ENCODE measurements at regions not wholly inside any gene's neighbourhood (a gene's known extent, or its start where the extent isn't known, plus 50 kb on each side); places are given as distances from the start of the nearest gene placed in this dataset.

- intact Hi-C loops (cut with DNase I), result no loop called here
Measured at GRCh38 chr4:111492496-111492895, 652.8 kb upstream of the FAM241A start.

GRCh38 chr4:111494471-111494870, 650.8 kb upstream of the FAM241A start:
- no peak for FAIRE-seq
- TF ChIP-seq CTCF (IDR thresholded peaks at IDR 0.05; ENCODE audit: borderline replicate concordance, extremely low read depth, insufficient read depth), result no peak
- no peak overlapping the region for H3K4me3 ChIP-seq (ENCODE audit: low read length in 3 of 3)
- no peak for DNase-seq
- intact Hi-C loops (cut with DNase I), result no loop called here
- H3K4me1 ChIP-seq (ENCODE audit: control insufficient read depth in 2 of 3, insufficient read depth in 2 of 3, low read depth in 1 of 3, low read length in 3 of 3), result no peaks in the 10 kb centered on the region
- no peak overlapping the region for H3K27ac ChIP-seq (ENCODE audit: low read depth in 2 of 2, low read length in 2 of 2)
- H3K9me3 ChIP-seq (ENCODE audit: control insufficient read depth in 2 of 3, insufficient read depth in 1 of 3, low read length in 3 of 3), result no peaks in the 10 kb centered on the region
- no peak overlapping the region for H3K9ac ChIP-seq (ENCODE audit: low read length in 3 of 3)
- no peaks in the 10 kb centered on the region for H3K27me3 ChIP-seq (ENCODE audit: control insufficient read depth, insufficient read depth, low read length)
- no peaks in the 10 kb centered on the region for H3K36me3 ChIP-seq (ENCODE audit: control insufficient read depth in 2 of 3, insufficient read depth in 3 of 3, low read length in 3 of 3)

More at GRCh38 chr4:111492496-111492895, 652.8 kb upstream of the FAM241A start:
- no peak for TF ChIP-seq CTCF (IDR thresholded peaks at IDR 0.05; ENCODE audit: borderline replicate concordance, extremely low read depth, insufficient read depth)
- Histone ChIP-seq H3K9me3 (ENCODE audit: control insufficient read depth in 2 of 3, insufficient read depth in 1 of 3, low read length in 3 of 3) (no peaks in the 10 kb centered on the region), H3K4me3 (ENCODE audit: low read length in 3 of 3) (no peak overlapping the region), H3K27ac (ENCODE audit: low read depth in 2 of 2, low read length in 2 of 2) (no peak overlapping the region), H3K36me3 (ENCODE audit: control insufficient read depth in 2 of 3, insufficient read depth in 3 of 3, low read length in 3 of 3) (no peaks in the 10 kb centered on the region), H3K27me3 (ENCODE audit: control insufficient read depth, insufficient read depth, low read length) (no peaks in the 10 kb centered on the region), H3K4me1 (ENCODE audit: control insufficient read depth in 2 of 3, insufficient read depth in 2 of 3, low read depth in 1 of 3, low read length in 3 of 3) (no peaks in the 10 kb centered on the region), H3K9ac (ENCODE audit: low read length in 3 of 3) (no peak overlapping the region)
- DNase-seq, result peak in 2 of 5 donors; percentile 7 to 26
- no peak for FAIRE-seq

- H3K4me3 ChIP-seq (ENCODE audit: low read length in 3 of 3), result no peak overlapping the region
- H3K9ac ChIP-seq (ENCODE audit: low read length in 3 of 3), result no peak overlapping the region
- no peaks in the 10 kb centered on the region for H3K9me3 ChIP-seq (ENCODE audit: control insufficient read depth in 2 of 3, insufficient read depth in 1 of 3, low read length in 3 of 3)
- H3K36me3 ChIP-seq (ENCODE audit: control insufficient read depth in 2 of 3, insufficient read depth in 3 of 3, low read length in 3 of 3), result no peaks in the 10 kb centered on the region
- FAIRE-seq (no peak), DNase-seq (no peak)
- no peak overlapping the region for H3K27ac ChIP-seq (ENCODE audit: low read depth in 2 of 2, low read length in 2 of 2)
- no peaks in the 10 kb centered on the region for H3K27me3 ChIP-seq (ENCODE audit: control insufficient read depth, insufficient read depth, low read length)
- TF ChIP-seq CTCF (IDR thresholded peaks at IDR 0.05; ENCODE audit: borderline replicate concordance, extremely low read depth, insufficient read depth), result no peak
- intact Hi-C loops (cut with DNase I), result no loop called here
- no peaks in the 10 kb centered on the region for H3K4me1 ChIP-seq (ENCODE audit: control insufficient read depth in 2 of 3, insufficient read depth in 2 of 3, low read depth in 1 of 3, low read length in 3 of 3)
Measured at GRCh38 chr4:111494971-111495370, 650.3 kb upstream of the FAM241A start.

GRCh38 chr4:111499291-111499690, 646.0 kb upstream of the FAM241A start:
- DNase-seq (no peak), FAIRE-seq (no peak)
- Histone ChIP-seq H3K36me3 (ENCODE audit: control insufficient read depth in 2 of 3, insufficient read depth in 3 of 3, low read length in 3 of 3) (no peaks in the 10 kb centered on the region), H3K27ac (ENCODE audit: low read depth in 2 of 2, low read length in 2 of 2) (no peak overlapping the region), H3K4me3 (ENCODE audit: low read length in 3 of 3) (no peak overlapping the region), H3K4me1 (ENCODE audit: control insufficient read depth in 2 of 3, insufficient read depth in 2 of 3, low read depth in 1 of 3, low read length in 3 of 3) (no peaks in the 10 kb centered on the region), H3K9me3 (ENCODE audit: control insufficient read depth in 2 of 3, insufficient read depth in 1 of 3, low read length in 3 of 3) (no peaks in the 10 kb centered on the region), H3K27me3 (ENCODE audit: control insufficient read depth, insufficient read depth, low read length) (no peaks in the 10 kb centered on the region), H3K9ac (ENCODE audit: low read length in 3 of 3) (no peak overlapping the region)
- TF ChIP-seq CTCF (IDR thresholded peaks at IDR 0.05; ENCODE audit: borderline replicate concordance, extremely low read depth, insufficient read depth), result no peak
- intact Hi-C loops (cut with DNase I), result no loop called here
